ENCODE measurements at regions not wholly inside any gene's neighbourhood (a gene's known extent, or its start where the extent isn't known, plus 50 kb on each side); places are given as distances from the start of the nearest gene placed in this dataset.
A peak's percentile ranks its signal among the peaks of the same experiment; 100 is the strongest.

- TF ChIP-seq CTCF (IDR thresholded peaks at IDR 0.05; ENCODE audit: poor library complexity, severe bottlenecking): no peak
- ATAC-seq (ENCODE audit: low read depth): no peak
These were observed 169.1 kb upstream of the SASH1 start for GRCh38 chr6:148173548-148173947.

GRCh38 chr6:148175550-148176188 lies 167.0 kb upstream of the SASH1 start:
- Histone ChIP-seq H3K27ac (ENCODE audit: poor library complexity, severe bottlenecking) (no peak overlapping the region), H3K4me1 (ENCODE audit: insufficient read depth, poor library complexity, severe bottlenecking) (no peaks in the 10 kb centered on the region), H3K27me3 (ENCODE audit: insufficient read depth, poor library complexity, severe bottlenecking) (no peaks in the 10 kb centered on the region), H3K4me3 (ENCODE audit: severe bottlenecking) (no peak overlapping the region), H3K36me3 (ENCODE audit: low read depth) (no peaks in the 10 kb centered on the region), H3K9me3 (ENCODE audit: severe bottlenecking) (no peaks in the 10 kb centered on the region)
- no peak for TF ChIP-seq CTCF (IDR thresholded peaks at IDR 0.05; ENCODE audit: poor library complexity, severe bottlenecking)
- DNase-seq (ENCODE audit: low spot score) (no peak), ATAC-seq (ENCODE audit: low read depth) (no peak; the same call in 2 of the 3 replicates)

More at GRCh38 chr6:148173548-148173947, 169.1 kb upstream of the SASH1 start:
- Histone ChIP-seq H3K4me3 (ENCODE audit: severe bottlenecking) (no peak overlapping the region), H3K27me3 (ENCODE audit: insufficient read depth, poor library complexity, severe bottlenecking) (no peaks in the 10 kb centered on the region), H3K4me1 (ENCODE audit: insufficient read depth, poor library complexity, severe bottlenecking) (no peaks in the 10 kb centered on the region), H3K9me3 (ENCODE audit: severe bottlenecking) (no peaks in the 10 kb centered on the region), H3K36me3 (ENCODE audit: low read depth) (no peaks in the 10 kb centered on the region), H3K27ac (ENCODE audit: poor library complexity, severe bottlenecking) (no peak overlapping the region)
- DNase-seq (ENCODE audit: low spot score): no peak

- TF ChIP-seq CTCF (IDR thresholded peaks at IDR 0.05; ENCODE audit: poor library complexity, severe bottlenecking): peak; percentile 84
- Histone ChIP-seq H3K27me3 (ENCODE audit: insufficient read depth, poor library complexity, severe bottlenecking) (no peaks in the 10 kb centered on the region), H3K4me1 (ENCODE audit: insufficient read depth, poor library complexity, severe bottlenecking) (no peaks in the 10 kb centered on the region), H3K27ac (ENCODE audit: poor library complexity, severe bottlenecking) (no peak overlapping the region), H3K36me3 (ENCODE audit: low read depth) (no peaks in the 10 kb centered on the region), H3K4me3 (ENCODE audit: severe bottlenecking) (no peak overlapping the region), H3K9me3 (ENCODE audit: severe bottlenecking) (no peaks in the 10 kb centered on the region)
- DNase-seq (ENCODE audit: low spot score) (no peak), ATAC-seq (ENCODE audit: low read depth) (0 out of 3 replicates have a peak, but pooled peaks have one; percentile 31)
These were observed 164.9 kb upstream of the SASH1 start for GRCh38 chr6:148177589-148178233.

- H3K36me3 ChIP-seq (ENCODE audit: low read depth): no peaks in the 10 kb centered on the region
- no peak overlapping the region for H3K4me3 ChIP-seq (ENCODE audit: severe bottlenecking)
- TF ChIP-seq CTCF (IDR thresholded peaks at IDR 0.05; ENCODE audit: poor library complexity, severe bottlenecking): peak; percentile 68
- H3K9me3 ChIP-seq (ENCODE audit: severe bottlenecking): no peaks in the 10 kb centered on the region
- DNase-seq (ENCODE audit: low spot score): no peak
- no peaks in the 10 kb centered on the region for H3K27me3 ChIP-seq (ENCODE audit: insufficient read depth, poor library complexity, severe bottlenecking)
- H3K4me1 ChIP-seq (ENCODE audit: insufficient read depth, poor library complexity, severe bottlenecking): no peaks in the 10 kb centered on the region
- ATAC-seq (ENCODE audit: low read depth): no peak; the same call in 2 of the 3 replicates
- no peak overlapping the region for H3K27ac ChIP-seq (ENCODE audit: poor library complexity, severe bottlenecking)
These were observed 162.9 kb upstream of the SASH1 start for GRCh38 chr6:148179786-148180185.

DNA sequence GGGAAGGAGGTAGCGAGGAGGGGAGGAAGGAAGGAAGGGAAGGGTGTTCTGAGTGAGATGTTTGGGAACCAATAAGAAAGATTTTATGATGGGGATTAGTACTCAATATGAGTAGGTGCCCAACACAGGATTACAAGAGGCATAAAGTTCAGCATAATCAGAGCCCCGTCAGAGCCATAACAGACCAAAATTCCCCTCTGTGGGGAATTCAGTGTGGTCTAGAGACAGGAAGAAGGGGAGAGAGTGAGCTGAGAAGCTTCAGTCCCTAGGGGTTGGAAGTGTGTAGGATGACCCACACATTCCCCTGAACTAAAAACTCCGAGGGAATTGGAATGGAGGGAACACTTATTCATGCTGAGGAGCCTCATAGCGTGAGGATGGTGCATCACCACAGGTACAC lies 160.3 kb upstream of the SASH1 start:
- no peak for TF ChIP-seq CTCF (IDR thresholded peaks at IDR 0.05; ENCODE audit: poor library complexity, severe bottlenecking)
- Histone ChIP-seq H3K27me3 (ENCODE audit: insufficient read depth, poor library complexity, severe bottlenecking) (no peaks in the 10 kb centered on the region), H3K9me3 (ENCODE audit: severe bottlenecking) (no peaks in the 10 kb centered on the region), H3K4me3 (ENCODE audit: severe bottlenecking) (no peak overlapping the region), H3K4me1 (ENCODE audit: insufficient read depth, poor library complexity, severe bottlenecking) (peaks cover 7% of the 10 kb centered on the region), H3K27ac (ENCODE audit: poor library complexity, severe bottlenecking) (no peak overlapping the region), H3K36me3 (ENCODE audit: low read depth) (no peaks in the 10 kb centered on the region)
- ATAC-seq (ENCODE audit: low read depth) (no peak), DNase-seq (ENCODE audit: low spot score) (no peak)

Data from RWPE2 (cell line).